ENCODE measurements at regions not wholly inside any gene's neighbourhood (a gene's known extent, or its start where the extent isn't known, plus 50 kb on each side); places are given as distances from the start of the nearest gene placed in this dataset.

GRCh38 chr3:88997260-88997659, 110.2 kb upstream of the EPHA3 start:
- POLR2A ChIA-PET: no interaction called here
- no peak for DNase-seq (ENCODE audit: low read depth)

GRCh38 chr3:89000886-89001285, 106.5 kb upstream of the EPHA3 start:
- Histone ChIP-seq H3K4me3 (ENCODE audit: low read depth, low read length) (no peak overlapping the region), H3K36me3 (ENCODE audit: control insufficient read depth, insufficient read depth, low read length) (no peaks in the 10 kb centered on the region), H3K27me3 (ENCODE audit: control insufficient read depth, insufficient read depth, low read length) (no peaks in the 10 kb centered on the region)
- TF ChIP-seq CTCF (IDR thresholded peaks at IDR 0.05; ENCODE audit: insufficient read depth, low read depth, low read length): no peak
- POLR2A ChIA-PET: no interaction called here
- CTCF ChIA-PET: interaction anchor here (1.4 kb wide), 1 partner anchor 12 kb away, joined by 4 read pairs; no protein-coding TSS in a partner anchor
- DNase-seq (ENCODE audit: low read depth): no peak

More at GRCh38 chr3:88997260-88997659, 110.2 kb upstream of the EPHA3 start:
- Histone ChIP-seq H3K27me3 (ENCODE audit: control insufficient read depth, insufficient read depth, low read length) (no peaks in the 10 kb centered on the region), H3K4me3 (ENCODE audit: low read depth, low read length) (no peak overlapping the region), H3K36me3 (ENCODE audit: control insufficient read depth, insufficient read depth, low read length) (no peaks in the 10 kb centered on the region)
- no peak for TF ChIP-seq CTCF (IDR thresholded peaks at IDR 0.05; ENCODE audit: insufficient read depth, low read depth, low read length)
- CTCF ChIA-PET: interaction anchor here (1.0 kb wide), 1 partner anchor 16 kb away, joined by 3 read pairs; no protein-coding TSS in a partner anchor

- Histone ChIP-seq H3K27me3 (ENCODE audit: control insufficient read depth, insufficient read depth, low read length) (no peaks in the 10 kb centered on the region), H3K36me3 (ENCODE audit: control insufficient read depth, insufficient read depth, low read length) (no peaks in the 10 kb centered on the region), H3K4me3 (ENCODE audit: low read depth, low read length) (no peak overlapping the region)
- CTCF ChIA-PET: no interaction called here
- POLR2A ChIA-PET: no interaction called here
- TF ChIP-seq CTCF (IDR thresholded peaks at IDR 0.05; ENCODE audit: insufficient read depth, low read depth, low read length): no peak
- DNase-seq (ENCODE audit: low read depth): no peak
These were observed 105.2 kb upstream of the EPHA3 start for GRCh38 chr3:89002191-89002590.

GRCh38 chr3:89013536-89013935, 93.9 kb upstream of the EPHA3 start:
- H3K27me3 ChIP-seq (ENCODE audit: control insufficient read depth, insufficient read depth, low read length): no peaks in the 10 kb centered on the region
- POLR2A ChIA-PET: no interaction called here
- no peak for DNase-seq (ENCODE audit: low read depth)
- TF ChIP-seq CTCF (IDR thresholded peaks at IDR 0.05; ENCODE audit: insufficient read depth, low read depth, low read length): no peak
- H3K4me3 ChIP-seq (ENCODE audit: low read depth, low read length): no peak overlapping the region
- CTCF ChIA-PET: interaction anchor here (1.1 kb wide), 1 partner anchor 16 kb away, joined by 3 read pairs; no protein-coding TSS in a partner anchor
- H3K36me3 ChIP-seq (ENCODE audit: control insufficient read depth, insufficient read depth, low read length): no peaks in the 10 kb centered on the region

GRCh38 chr3:89017531-89017930, 89.9 kb upstream of the EPHA3 start:
- CTCF ChIA-PET: no interaction called here
- H3K36me3 ChIP-seq (ENCODE audit: control insufficient read depth, insufficient read depth, low read length): no peaks in the 10 kb centered on the region
- TF ChIP-seq CTCF (IDR thresholded peaks at IDR 0.05; ENCODE audit: insufficient read depth, low read depth, low read length): no peak
- no peaks in the 10 kb centered on the region for H3K27me3 ChIP-seq (ENCODE audit: control insufficient read depth, insufficient read depth, low read length)
- H3K4me3 ChIP-seq (ENCODE audit: low read depth, low read length): no peak overlapping the region
- DNase-seq (ENCODE audit: low read depth): no peak
- POLR2A ChIA-PET: no interaction called here
